BE2C (cell line): ENCODE measurements at regions not wholly inside any gene's neighbourhood (a gene's known extent, or its start where the extent isn't known, plus 50 kb on each side); places are given as distances from the start of the nearest gene placed in this dataset.
"Not testable (repeated sequence)": the region's sequence is repeated elsewhere in the genome, so short reads cannot be mapped to it uniquely, and the experiment has no call there.

Experiments used
- DNase-seq: peaks from one replicate; pipeline ENCODE4 v3.0.0-alpha.2; 2020
- H3K27me3 ChIP-seq: fragments of 250-450 bp; sonication (Bioruptor Pico); 2 replicates; pipeline ENCODE4 v1.5.1; 2020; ENCODE audit warnings: mild to moderate bottlenecking
- H3K36me3 ChIP-seq: fragments of 250-450 bp; sonication (Bioruptor Pico); 2 replicates; pipeline ENCODE4 v1.5.1; 2020; ENCODE audit warnings: mild to moderate bottlenecking
- H3K4me1 ChIP-seq: fragments of 250-450 bp; sonication (Bioruptor Pico); 2 replicates; pipeline ENCODE4 v1.5.1; 2020
- H3K4me3 ChIP-seq: 2 replicates; pipeline ENCODE4 v1.5.1; 2011; ENCODE audit warnings: low read depth, low read length
- H3K9me3 ChIP-seq: fragments of 250-450 bp; sonication (Bioruptor Pico); 2 replicates; pipeline ENCODE4 v1.5.1; 2020

GRCh38 chr14:19097750-19098149 is 130.5 kb downstream of the POTEM start:
- not testable (repeated sequence) for H3K27me3 ChIP-seq, H3K9me3 ChIP-seq, H3K4me1 ChIP-seq, H3K36me3 ChIP-seq, H3K4me3 ChIP-seq
- peak; percentile 11 for DNase-seq

GRCh38 chr14:19098230-19098629 is 131.0 kb downstream of the POTEM start:
- DNase-seq: peak; percentile 13
- H3K4me1 ChIP-seq, H3K36me3 ChIP-seq, H3K9me3 ChIP-seq, H3K27me3 ChIP-seq, H3K4me3 ChIP-seq: not testable (repeated sequence)

GRCh38 chr14:19098732-19099131 is 131.5 kb downstream of the POTEM start:
- peak; percentile 23 for DNase-seq
- not testable (repeated sequence) for H3K4me3 ChIP-seq, H3K36me3 ChIP-seq, H3K27me3 ChIP-seq, H3K4me1 ChIP-seq, H3K9me3 ChIP-seq

DNA sequence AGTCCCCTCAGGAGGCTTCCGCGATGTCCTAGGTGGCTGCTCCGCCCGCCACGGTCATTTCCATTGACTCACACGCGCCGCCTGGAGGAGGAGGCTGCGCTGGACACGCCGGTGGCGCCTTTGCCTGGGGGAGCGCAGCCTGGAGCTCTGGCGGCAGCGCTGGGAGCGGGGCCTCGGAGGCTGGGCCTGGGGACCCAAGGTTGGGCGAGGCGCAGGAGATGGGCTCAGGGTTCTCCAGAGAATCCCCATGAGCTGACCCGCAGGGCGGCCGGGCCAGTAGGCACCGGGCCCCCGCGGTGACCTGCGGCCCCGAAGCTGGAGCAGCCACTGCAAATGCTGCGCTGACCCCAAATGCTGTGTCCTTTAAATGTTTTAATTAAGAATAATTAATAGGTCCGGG is 132.1 kb downstream of the POTEM start:
- H3K36me3 ChIP-seq, H3K4me3 ChIP-seq, H3K4me1 ChIP-seq, H3K27me3 ChIP-seq, DNase-seq, H3K9me3 ChIP-seq: not testable (repeated sequence)

DNA sequence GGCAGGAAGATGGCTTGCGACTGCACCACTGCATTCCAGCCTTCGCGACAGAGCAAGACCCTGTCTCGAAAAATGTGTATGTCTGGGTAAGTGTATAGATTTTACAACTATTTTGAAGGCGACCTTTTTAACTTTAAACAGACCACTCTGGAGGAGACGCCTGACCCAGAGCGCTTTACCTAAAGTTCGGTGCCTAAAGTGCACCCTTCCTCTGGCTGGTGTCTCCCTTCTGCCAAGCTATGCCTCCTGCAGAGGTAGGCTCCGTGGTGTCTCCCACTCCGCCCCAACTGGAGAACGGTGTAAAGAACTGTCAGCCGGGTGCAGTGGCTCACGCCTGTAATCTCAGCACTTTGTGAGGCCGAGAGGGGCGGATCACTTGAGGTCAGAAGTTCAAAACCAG is 132.7 kb downstream of the POTEM start:
- not testable (repeated sequence) for H3K36me3 ChIP-seq, H3K9me3 ChIP-seq, DNase-seq, H3K4me1 ChIP-seq, H3K27me3 ChIP-seq, H3K4me3 ChIP-seq

DNA sequence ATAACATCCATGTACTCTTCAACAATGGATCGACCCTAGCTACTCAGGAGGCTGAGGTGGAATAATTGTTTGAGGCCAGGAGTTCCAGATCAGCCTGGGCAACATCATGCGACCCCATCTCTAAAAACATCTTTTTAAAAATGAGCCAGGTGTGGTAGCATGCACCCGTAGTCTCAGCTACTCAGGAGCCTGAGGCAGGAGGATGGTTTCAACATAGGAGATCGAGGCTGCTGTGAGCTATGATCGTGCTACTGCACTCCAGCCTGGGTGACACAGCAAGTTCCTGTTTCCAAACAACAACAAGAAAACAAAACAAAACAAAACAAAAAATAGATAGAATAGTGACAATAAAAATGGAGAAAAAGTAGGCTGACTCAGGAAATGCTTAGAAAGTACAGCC is 138.3 kb downstream of the POTEM start:
- H3K9me3 ChIP-seq, H3K36me3 ChIP-seq, H3K4me1 ChIP-seq, DNase-seq, H3K4me3 ChIP-seq, H3K27me3 ChIP-seq: not testable (repeated sequence)

DNA sequence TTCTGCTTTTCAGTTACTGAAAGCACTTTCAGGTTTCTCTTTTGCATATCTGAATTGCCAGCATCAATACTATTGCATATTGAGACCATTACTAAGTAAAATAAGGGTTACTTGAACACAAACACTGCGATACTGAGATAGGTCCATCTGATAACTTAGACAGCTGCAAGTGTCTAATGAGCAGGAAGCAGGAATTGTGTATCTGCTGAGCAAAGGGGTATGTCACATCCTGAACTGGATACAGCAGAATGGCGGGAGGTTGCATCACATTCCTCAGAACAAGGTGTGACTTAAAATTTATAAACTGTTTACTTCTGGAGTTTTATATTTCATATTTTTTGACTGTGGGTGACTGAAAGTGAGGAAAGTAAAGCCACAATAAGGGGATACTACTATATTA is 142.7 kb downstream of the POTEM start:
- H3K27me3 ChIP-seq, DNase-seq, H3K4me1 ChIP-seq, H3K9me3 ChIP-seq, H3K36me3 ChIP-seq, H3K4me3 ChIP-seq: not testable (repeated sequence)

- H3K9me3 ChIP-seq, H3K36me3 ChIP-seq, DNase-seq, H3K4me1 ChIP-seq, H3K27me3 ChIP-seq, H3K4me3 ChIP-seq: not testable (repeated sequence)
Measured at GRCh38 chr14:19120383-19120782, 153.1 kb downstream of the POTEM start.

- not testable (repeated sequence) for H3K36me3 ChIP-seq, H3K4me3 ChIP-seq, H3K9me3 ChIP-seq, DNase-seq, H3K27me3 ChIP-seq, H3K4me1 ChIP-seq
Measured at GRCh38 chr14:19126269-19127051, 159.2 kb downstream of the POTEM start.

- H3K27me3 ChIP-seq, H3K4me3 ChIP-seq, H3K4me1 ChIP-seq: not testable (repeated sequence)
Measured at GRCh38 chr14:19127664-19128435, 160.6 kb downstream of the POTEM start.

DNA sequence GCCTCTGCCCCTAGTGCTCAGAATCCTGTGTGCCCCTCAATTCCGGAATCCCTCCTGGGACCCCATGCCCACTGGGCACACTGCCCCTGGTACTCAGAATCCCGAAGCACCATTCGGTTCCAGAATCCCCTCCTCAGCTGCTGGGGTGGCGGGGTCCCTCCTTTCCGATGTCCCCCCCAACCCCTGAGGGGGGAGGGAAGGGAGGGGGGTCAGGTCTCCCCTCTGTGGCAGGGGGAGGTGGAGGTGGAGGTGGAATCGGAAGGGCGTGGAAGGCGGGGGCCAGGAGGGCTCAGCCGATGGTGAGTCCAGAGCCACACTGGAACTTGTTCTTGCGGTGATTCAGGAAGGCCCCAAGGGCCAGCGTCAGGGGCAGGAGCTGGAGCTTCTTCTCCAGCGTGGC is 164.3 kb downstream of the POTEM start:
- H3K9me3 ChIP-seq, H3K27me3 ChIP-seq, H3K4me3 ChIP-seq, DNase-seq, H3K4me1 ChIP-seq, H3K36me3 ChIP-seq: not testable (repeated sequence)

More at GRCh38 chr14:19127664-19128435, 160.6 kb downstream of the POTEM start:
- not testable (repeated sequence) for H3K36me3 ChIP-seq, H3K9me3 ChIP-seq, DNase-seq

DNA sequence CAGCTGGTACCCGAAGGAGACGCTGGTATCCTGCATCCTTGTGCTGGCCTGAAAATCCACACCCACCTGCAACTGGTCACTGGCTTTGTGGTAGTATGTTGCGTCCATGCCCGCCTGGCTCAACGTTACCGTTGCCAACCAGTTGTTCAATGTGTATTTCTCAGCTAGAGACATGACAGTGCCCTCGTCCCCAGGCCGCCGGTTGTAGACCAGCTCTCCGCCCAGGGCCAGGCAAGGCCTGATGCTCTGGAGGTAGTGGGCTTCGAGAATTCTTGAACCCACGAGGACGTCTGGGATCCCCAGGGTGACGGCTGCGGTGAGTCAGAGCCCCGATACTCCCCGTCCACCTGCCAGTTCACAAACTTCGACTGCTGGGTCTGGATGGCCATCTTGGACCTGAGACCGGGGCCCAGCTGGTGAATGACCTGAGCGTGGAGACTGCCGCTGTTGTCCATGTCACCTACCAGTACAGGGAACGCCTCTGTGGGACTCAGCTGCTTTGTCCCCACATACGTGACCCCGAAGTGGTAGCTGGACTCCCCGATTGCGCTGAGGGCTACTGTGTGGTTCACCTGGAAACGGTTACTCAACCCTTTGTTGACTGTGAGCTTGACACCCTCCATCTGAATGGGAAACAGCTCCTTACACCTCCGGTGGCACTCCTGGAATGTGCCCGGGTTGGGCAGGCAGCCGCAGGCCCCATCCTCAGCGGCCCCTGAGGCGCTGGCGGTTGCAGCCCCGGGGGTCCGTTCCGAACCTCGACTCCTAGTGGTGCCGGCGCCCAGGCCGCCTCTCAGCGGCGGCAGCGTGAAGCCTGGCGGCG is 165.0 kb downstream of the POTEM start:
- not testable (repeated sequence) for H3K27me3 ChIP-seq, DNase-seq, H3K9me3 ChIP-seq, H3K4me1 ChIP-seq, H3K4me3 ChIP-seq, H3K36me3 ChIP-seq

DNA sequence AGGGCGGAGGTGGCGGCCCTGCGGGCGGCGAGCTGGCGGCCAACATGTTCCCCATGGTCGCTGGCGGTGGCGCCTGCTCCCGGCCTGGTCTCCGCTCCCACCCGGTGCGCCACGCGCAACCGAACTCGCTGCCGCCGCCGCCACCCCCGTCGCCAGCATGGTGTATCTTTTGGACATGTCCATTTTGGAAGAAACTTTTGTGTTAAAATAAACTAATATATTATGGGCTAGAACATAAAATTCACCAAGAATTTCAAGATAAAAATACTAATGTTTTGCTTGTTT is 165.5 kb downstream of the POTEM start:
- not testable (repeated sequence) for H3K9me3 ChIP-seq, H3K36me3 ChIP-seq, H3K4me3 ChIP-seq, DNase-seq, H3K27me3 ChIP-seq, H3K4me1 ChIP-seq

GRCh38 chr14:19157106-19157709 is 190.0 kb downstream of the POTEM start:
- H3K4me3 ChIP-seq, DNase-seq, H3K27me3 ChIP-seq, H3K4me1 ChIP-seq, H3K9me3 ChIP-seq, H3K36me3 ChIP-seq: not testable (repeated sequence)

GRCh38 chr14:19158012-19158411 is 190.8 kb downstream of the POTEM start:
- not testable (repeated sequence) for H3K4me3 ChIP-seq

GRCh38 chr14:19158588-19158987 is 191.4 kb downstream of the POTEM start:
- not testable (repeated sequence) for H3K9me3 ChIP-seq, H3K4me1 ChIP-seq, H3K36me3 ChIP-seq, H3K27me3 ChIP-seq, H3K4me3 ChIP-seq, DNase-seq

More at GRCh38 chr14:19158012-19158411, 190.8 kb downstream of the POTEM start:
- DNase-seq, H3K4me1 ChIP-seq, H3K27me3 ChIP-seq, H3K36me3 ChIP-seq, H3K9me3 ChIP-seq: not testable (repeated sequence)
